ENCODE measurements at regions not wholly inside any gene's neighbourhood (a gene's known extent, or its start where the extent isn't known, plus 50 kb on each side); places are given as distances from the start of the nearest gene placed in this dataset.
"Not testable (repeated sequence)": the region's sequence is repeated elsewhere in the genome, so short reads cannot be mapped to it uniquely, and the experiment has no call there.

- DNase-seq: no peak
Measured at GRCh38 chr6:144786825-144787224, 501.7 kb downstream of the UTRN start.

- DNase-seq: no peak
Measured at GRCh38 chr6:144793744-144794143, 508.6 kb downstream of the UTRN start.

- not testable (repeated sequence) for DNase-seq
Measured at GRCh38 chr6:144795022-144795421, 509.9 kb downstream of the UTRN start.

- no peak for DNase-seq
Measured at GRCh38 chr6:144796070-144796469, 510.9 kb downstream of the UTRN start.

GRCh38 chr6:144797881-144798589 lies 512.9 kb downstream of the UTRN start:
- DNase-seq: no peak

GRCh38 chr6:144804246-144804790 lies 519.2 kb downstream of the UTRN start:
- DNase-seq: no peak

- DNase-seq: no peak
Measured at GRCh38 chr6:144805049-144805448, 519.9 kb downstream of the UTRN start.

GRCh38 chr6:144806222-144806621 lies 521.1 kb downstream of the UTRN start:
- DNase-seq: no peak

- no peak for DNase-seq
Measured at GRCh38 chr6:144809120-144809519, 524.0 kb downstream of the UTRN start.

- DNase-seq: no peak
Measured at GRCh38 chr6:144809969-144810368, 524.8 kb downstream of the UTRN start.

GRCh38 chr6:144811140-144811539 lies 526.0 kb downstream of the UTRN start:
- DNase-seq: no peak

- no peak for DNase-seq
Measured at GRCh38 chr6:144816936-144817335, 531.8 kb downstream of the UTRN start.

- no peak for DNase-seq
Measured at GRCh38 chr6:144820270-144820669, 535.1 kb downstream of the UTRN start.

- no peak for DNase-seq
Measured at GRCh38 chr6:144823131-144823530, 538.0 kb downstream of the UTRN start.

- DNase-seq: no peak
Measured at GRCh38 chr6:144824018-144824417, 538.9 kb downstream of the UTRN start.

GRCh38 chr6:144834426-144835038 lies 549.4 kb downstream of the UTRN start:
- no peak for DNase-seq

- no peak for DNase-seq
Measured at GRCh38 chr6:144835322-144835973, 550.3 kb downstream of the UTRN start.

- DNase-seq: no peak
Measured at GRCh38 chr6:144840619-144841018, 555.5 kb downstream of the UTRN start.

GRCh38 chr6:144843701-144844100 lies 558.6 kb downstream of the UTRN start:
- no peak for DNase-seq

GRCh38 chr6:144844596-144844995 lies 559.5 kb downstream of the UTRN start:
- DNase-seq: no peak

GRCh38 chr6:144845186-144845585 lies 560.1 kb downstream of the UTRN start:
- DNase-seq: no peak

GRCh38 chr6:144847916-144848315 lies 562.8 kb downstream of the UTRN start:
- DNase-seq: no peak

GRCh38 chr6:144849920-144850319 lies 564.8 kb downstream of the UTRN start:
- no peak for DNase-seq

GRCh38 chr6:144853603-144854002 lies 568.5 kb downstream of the UTRN start:
- DNase-seq: no peak

Measured in NCI-H2171 treated with DMSO at 0.1 percent for 48 hours (cell line).